HG03097 (cell line): ENCODE measurements at regions not wholly inside any gene's neighbourhood (a gene's known extent, or its start where the extent isn't known, plus 50 kb on each side); places are given as distances from the start of the nearest gene placed in this dataset.

ENCODE experiments used
- ATAC-seq: cut with Tn5 transposase; IDR thresholded peaks from one replicate; pipeline ENCODE4 v1.9.1; 2021; ENCODE audit not compliant: unreplicated experiment, low FRiP score

DNA sequence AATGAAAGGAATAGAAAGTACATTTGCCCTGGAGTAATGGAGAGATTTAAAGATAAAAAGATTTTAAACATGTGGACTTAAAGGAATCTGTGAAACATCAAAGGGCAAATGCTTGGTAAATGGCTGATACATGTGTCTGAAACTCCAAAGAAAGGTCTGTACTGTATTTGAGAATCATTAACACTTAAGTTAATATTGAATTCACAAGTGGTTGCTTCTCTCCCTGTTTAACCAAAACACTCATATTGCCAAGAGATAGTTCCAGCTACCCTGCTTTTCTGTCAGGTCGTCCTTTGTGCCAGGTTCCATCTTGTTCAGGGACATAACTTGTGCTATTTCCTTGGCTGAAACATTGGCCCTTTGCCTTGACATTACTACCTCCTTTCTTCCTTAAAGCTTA lies 171.3 kb upstream of the HS3ST5 start:
- no peak for ATAC-seq

DNA sequence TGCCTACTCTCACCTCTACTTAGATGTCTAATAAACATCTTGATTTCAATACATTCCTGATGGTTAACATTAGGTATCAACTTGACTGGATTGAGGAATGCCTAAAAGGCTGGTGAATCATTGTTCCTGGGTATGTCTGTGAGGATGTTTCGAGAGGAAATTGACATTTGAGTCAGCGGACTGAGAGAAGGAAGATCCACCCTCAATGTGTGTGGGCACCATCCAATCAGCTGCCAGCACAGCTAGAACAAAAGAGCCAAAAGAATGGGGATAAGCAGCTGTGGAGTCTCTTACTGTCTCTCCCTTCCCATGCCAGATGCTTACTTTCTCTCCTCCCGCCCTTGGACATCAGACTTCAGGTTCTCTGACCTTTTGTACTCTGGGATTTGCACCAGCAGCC lies 128.6 kb upstream of the HS3ST5 start:
- no peak for ATAC-seq

DNA sequence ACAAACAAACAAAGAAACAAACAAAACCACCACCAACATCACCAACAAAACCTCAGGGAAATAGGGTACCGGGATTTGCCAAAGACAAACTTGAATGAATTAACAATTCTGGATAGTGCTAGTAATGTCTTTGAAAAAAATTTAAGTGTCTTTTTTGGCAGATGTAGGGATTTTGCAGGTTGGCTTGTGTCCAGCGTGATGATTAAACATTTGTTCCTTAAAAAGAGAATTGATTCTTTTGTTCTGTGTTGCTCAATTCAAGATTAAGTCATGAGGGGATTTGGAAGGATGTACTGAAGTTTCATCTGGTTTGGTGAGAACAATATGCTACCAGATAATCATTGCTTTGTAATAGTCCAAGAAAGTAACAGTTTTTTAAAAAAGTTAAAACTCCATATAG lies 125.1 kb upstream of the HS3ST5 start:
- ATAC-seq: no peak

DNA sequence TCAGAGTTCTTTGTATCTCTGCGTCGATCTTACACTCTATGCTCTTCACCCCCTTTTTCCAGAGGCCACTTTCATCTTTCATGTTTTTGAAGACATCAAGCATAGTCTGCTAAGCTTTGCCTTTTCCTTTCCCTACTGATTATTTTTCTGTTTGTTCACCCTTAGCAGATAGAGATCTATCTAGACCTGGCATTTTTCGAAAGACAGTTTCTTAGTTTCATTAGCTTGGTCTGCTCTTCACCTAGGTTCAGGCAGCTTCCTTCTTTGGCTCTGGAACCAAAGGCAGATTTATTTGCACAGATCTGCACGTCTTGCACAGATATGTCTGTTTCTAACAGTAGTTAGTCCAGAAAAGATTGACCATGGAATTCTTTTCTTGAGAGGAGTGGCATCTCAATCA lies 122.7 kb upstream of the HS3ST5 start:
- no peak for ATAC-seq

DNA sequence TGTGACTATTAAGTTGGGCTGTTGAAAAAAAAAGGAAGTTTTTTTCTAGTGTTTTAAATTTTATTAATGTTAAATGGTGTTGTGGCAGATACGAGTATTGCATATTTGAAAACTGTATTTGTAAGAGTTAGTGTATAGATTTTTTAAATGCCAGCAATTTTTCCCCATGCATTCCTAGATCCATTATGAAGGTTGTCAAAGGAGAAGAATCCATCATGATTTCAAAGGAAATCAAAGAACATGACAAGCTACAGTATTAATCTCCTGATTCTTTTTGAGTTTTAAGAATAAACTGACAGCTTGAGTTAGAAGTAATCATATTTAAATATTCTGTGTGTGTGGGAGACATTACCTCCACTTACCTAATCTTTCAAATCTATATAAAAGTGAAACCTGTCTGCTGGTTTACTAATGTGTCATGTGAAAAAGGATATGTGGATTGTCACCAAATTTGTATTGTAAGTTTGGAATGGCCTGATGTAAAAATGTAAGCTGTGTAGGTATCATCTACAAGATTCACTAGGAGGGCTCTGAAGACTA lies 111.0 kb upstream of the HS3ST5 start:
- no peak for ATAC-seq

DNA sequence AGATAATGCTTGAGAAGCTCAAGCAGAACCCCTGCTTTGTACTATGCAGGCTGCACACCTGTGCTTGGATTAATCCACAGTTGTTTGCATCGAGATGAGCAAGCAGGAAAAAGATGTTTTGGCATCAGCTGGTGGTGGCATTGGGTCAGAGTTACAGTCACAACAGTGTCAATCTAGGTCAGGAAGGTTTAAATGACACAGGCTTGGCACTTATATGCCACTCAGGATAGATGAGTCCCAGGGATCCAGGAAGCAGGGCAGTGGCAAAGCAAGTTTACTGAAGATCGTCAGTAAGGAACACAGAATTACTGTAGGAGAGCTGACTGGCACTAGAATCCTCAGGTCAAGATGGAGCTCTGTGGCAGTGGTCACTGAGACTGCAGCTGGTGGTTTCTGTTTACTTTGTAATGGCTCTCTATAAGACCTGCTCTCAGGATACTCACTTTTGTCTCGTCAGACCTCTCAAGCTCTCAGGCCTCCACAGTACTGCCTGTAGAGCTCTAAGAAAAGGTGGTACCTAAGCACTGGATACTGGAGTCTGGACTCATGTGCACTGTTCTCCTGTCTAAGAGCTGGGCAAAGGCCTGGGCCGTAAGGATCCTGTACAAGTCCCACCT lies 110.1 kb upstream of the HS3ST5 start:
- no peak for ATAC-seq

DNA sequence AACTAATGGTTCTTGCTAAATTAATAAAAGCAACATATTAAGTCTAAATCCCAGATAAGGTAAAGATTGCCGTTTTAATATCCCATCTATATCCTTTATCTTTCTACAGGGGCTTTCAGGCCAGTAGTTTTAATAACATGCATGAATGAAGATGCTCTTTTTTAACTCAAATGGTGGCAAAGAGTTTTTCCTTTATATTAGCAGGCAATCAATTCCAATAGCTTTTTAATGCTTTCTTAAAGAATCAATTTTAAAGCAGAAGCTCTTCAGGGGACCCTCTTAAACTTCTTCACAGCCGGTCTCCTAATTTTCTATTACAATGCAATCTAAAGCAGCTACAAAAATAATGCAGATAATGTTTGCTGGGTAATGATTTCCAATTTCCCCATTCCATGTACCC lies 107.8 kb upstream of the HS3ST5 start:
- no peak for ATAC-seq

DNA sequence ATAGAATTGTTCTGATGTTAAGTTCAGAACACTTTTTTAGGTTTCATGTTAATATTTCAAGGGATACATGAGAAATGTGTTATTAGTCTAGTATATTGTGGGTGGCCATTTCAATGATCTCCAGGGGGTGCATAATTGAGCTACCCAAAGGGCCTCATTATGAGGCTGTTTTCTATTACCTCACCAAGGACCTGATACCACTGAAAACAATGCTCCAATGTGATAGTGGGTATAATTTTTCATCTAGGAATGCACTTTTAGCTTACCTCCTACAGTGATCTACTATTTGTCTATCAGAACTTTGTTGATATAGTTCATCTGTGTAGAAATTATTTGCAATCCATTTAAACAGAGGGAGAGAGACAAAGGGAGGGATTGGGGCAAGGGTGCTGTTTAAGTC lies 106.8 kb upstream of the HS3ST5 start:
- no peak for ATAC-seq

DNA sequence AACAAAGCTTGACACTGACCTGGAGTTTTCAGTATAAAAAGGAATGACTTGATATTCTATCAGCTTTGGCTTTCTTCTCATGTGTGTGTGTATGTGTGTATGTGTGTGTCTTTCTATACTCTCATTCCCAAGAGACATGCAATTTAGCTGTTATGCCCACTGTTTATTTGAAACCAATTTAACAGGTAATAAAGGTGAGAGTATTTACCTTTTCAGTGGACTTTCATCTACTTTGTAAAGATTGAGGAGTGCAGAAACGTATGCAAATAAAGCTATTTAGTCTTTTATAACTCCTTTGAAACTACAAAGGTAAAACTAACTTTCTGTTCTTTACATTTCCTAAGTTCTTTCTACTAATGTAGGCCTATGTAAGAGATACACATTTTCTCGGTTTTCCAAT lies 103.5 kb upstream of the HS3ST5 start:
- no peak for ATAC-seq

DNA sequence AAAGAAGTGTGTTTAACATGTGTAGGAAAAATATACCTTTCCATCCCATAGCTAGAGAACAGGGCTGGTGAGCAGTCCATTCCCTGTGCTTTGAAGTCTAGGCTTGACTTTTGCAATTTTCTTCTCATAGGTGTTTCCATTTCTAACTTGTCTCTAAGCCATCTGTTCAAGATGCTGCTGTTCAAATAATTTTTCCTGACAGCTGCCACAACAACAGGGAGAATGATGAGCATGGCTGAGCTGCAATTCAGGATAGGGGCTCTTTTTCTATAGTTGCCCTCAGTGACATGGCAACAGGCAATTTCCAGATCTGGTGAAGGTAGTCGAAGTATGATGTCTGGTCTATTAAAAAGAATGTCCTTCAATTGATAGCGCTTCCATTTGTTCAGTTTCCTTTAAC lies 103.0 kb upstream of the HS3ST5 start:
- ATAC-seq: no peak

DNA sequence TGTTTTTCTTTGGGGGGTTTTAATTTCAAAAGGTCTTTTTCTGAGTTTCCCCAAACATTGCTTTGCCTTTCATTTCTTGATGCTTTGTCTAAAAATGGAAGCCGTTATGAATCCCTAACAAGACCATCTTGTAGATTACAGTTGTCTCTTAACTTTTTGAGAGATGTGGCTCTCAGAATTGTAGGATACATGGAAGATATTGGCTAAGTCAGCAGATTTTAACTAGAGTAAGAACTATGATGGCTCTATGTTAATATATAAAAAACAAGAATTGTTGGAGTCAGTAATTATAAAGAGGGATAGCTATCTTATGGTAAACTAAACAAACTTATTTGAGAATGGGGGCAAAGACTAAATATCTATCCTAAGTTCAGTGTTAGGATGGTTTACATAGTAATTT lies 96.6 kb upstream of the HS3ST5 start:
- no peak for ATAC-seq

DNA sequence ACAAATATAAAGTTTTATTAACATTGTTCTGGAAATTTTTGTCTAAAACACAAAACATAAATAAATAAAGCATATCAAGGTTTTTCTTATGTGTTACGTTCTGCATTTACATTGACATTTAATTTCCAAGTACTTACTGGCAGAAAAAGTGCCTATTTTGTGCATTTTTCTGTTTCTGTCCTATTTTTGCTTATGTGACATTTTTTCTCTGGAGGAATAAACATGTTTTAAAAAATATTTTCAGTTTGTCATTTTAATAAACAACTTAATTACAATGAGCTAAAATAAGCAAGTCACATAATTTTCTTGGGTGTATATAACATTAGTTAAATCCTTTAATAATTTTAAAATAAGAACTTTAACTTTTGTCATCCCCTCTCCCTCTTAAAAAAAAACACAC lies 94.4 kb upstream of the HS3ST5 start:
- ATAC-seq: no peak

DNA sequence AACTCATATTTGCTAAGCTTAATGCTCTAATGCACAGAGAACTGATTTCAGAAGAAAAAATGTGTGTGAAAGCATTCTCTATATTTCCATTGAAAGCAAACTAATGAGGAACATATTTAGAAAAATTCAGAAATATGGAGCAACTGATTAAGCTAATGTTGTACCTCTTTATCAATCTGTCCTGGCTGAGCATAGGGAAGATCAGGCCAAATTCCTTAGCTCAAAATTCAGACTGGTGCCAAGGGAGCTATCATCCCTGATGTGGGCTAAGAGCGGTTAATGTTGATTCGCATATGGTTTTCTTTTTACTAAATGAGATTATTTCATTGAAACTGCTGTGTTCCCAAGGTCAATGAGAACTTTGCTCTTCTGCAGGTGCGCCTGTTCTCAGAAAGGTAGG lies 93.9 kb upstream of the HS3ST5 start:
- no peak for ATAC-seq

DNA sequence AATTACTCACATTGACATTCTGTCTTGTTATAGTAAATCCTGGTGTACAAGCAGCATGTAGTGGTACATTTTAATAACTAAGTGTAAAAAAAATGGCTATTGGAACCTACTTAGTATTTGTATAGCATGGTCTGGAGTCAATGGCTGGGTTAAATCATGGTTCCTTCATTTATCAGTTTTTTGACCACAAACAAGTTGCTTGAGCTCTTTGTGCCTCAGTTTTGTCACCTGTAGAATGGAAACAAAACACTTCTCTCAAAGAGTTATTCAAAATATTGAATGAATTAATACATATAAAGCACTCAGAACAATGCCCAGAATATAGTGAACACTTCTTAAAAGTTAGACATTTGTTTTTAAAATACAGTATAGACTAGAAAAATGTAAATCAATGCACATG lies 93.2 kb upstream of the HS3ST5 start:
- no peak for ATAC-seq

DNA sequence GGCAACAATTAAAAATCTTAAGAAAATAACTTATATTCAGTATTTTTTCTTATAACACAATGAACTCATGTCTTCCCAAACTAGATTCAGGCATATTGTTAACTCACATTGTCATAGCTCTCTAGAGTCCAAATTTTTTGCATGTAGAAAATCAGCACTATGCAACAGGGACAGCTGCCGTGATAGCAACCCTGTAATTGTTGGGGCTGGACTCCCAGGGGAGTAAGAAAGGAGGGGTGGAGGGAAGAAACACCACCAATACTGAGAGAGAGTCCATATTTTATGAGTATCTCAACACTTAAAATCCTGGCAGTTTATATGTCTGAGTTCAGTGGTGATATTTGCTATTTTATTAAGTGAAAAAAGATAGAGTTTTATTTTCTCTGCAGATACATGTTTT lies 89.6 kb upstream of the HS3ST5 start:
- ATAC-seq: no peak

DNA sequence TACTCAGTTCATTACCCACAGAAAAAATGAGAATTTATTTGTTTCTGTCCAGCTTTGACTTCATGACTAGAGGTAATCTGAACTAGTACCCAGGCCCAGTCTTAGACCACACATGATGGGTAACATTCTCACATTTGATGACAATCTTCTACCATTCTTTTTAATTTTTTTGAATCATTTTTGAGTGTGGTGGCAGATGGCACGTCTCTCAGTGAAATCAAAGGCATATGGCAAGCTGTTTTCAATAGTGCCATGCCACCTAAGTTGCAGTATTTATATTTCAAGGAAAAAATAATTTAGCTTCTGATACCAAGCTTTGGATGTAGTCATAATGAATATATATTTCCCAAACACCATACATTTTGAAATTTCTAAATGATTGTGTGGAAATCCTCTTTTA lies 88.8 kb upstream of the HS3ST5 start:
- ATAC-seq: no peak

DNA sequence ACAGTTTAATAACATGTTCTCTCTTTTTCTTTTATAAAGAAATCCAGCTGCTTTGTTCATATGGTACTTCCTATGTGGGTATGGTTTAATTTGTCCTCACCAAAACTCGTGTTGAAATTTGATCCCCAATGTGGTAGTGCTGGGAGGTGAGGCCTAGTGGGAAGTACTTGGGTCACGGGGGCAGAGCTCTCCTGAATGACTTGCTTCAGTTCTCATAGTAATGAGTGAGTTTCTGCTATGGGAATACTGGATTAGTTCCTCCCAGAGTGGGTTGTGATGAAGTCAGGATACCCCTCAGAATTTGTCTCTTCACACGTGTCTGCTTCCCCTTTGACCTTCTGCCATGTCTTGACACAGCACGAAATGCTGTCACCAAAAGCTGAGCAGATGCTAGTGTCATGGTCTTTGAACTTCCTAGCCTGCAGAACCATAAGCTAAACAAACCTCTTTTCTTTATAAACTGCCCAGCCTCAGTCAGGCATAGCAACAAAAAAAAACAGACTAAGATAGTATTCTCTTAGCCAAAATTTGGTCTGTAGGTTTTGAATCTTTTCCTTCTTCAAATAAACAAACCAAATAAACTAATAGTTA lies 87.8 kb upstream of the HS3ST5 start:
- ATAC-seq: no peak

DNA sequence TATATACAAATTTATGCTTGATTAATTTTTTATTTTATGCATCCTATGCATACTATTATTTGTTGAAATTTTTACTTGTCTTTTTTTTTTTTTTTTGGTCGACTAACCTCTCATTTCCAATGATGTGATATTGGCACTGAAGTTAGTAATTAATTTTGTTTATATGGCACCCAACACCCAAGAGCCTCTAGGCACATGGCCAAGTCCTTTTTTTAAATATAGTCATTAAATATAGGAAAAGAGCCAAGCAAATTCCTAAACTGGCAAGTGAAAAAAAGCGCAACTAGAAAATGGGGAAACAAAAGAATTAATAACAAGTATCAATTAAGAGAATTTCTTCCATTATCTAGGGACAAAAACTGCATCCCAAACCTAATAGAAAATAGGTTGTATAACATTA lies 85.5 kb upstream of the HS3ST5 start:
- no peak for ATAC-seq

DNA sequence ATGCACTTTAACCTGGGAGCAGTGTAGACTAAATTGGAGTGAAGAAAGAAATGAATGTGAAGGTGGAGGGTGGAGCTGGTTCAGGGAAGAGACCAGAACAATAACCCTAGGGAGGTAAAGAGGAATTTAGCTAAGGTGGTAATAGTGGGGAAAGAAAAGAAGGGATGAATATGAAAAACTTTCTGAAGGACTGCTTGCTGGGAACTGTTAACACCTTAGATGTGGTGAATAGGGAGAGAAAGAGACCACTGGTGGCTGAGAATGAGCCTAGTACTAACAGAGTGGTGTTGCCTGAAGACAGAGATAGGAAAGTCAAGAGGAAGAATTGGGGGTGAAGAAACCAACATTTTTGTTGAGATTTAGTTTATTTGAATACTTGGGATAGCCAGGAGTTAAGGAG lies 78.4 kb upstream of the HS3ST5 start:
- ATAC-seq: no peak

DNA sequence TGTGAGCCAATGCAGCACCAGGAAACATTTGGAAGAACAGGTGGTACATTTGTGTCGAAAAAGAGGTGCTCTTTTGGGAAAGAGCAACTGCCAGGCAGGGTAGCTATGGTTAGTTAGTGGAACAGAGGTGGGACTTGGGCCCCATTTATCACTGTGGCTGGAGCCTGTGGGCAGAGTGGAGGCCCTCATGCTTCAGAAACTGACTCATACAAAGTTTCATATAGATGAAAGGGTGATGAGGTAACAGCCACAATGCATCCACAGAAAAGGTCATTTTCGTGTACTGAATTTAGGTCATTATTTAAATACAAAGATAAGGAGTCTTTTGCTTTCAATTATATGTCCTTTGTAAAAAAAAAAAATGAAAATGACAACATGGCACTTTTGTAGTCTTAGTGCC lies 76.4 kb upstream of the HS3ST5 start:
- ATAC-seq: peak; percentile 96

DNA sequence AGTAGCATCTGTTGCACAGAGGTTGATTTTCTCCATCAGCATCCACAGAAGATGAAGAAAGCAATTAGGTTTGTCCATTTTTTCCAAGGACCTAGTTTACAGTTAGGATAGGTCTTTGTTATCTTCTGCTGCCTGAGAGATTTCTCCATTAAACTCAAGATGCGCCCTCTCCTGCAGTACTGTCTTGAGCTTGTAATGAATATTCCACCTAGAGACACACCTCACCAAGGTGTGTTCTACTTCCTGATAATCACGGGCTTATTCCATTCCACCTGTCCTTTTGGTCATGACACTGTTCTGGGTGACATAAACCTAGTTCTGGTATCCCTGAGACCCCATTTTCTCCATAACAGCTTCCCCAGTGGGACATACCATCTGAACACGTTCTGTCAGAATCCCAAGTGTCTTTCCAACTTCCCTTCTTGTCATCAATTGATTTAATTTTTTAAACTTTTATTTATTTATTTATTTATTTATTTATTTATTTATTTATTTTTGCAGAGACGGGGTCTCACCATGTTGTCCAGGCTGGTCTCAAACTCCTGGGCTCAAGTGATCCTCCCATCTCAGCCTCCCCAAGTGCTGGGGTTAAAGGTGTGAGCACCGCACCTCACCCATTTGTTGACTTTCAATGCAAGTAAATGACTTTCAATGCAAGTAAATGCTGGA lies 75.6 kb upstream of the HS3ST5 start:
- no peak for ATAC-seq

DNA sequence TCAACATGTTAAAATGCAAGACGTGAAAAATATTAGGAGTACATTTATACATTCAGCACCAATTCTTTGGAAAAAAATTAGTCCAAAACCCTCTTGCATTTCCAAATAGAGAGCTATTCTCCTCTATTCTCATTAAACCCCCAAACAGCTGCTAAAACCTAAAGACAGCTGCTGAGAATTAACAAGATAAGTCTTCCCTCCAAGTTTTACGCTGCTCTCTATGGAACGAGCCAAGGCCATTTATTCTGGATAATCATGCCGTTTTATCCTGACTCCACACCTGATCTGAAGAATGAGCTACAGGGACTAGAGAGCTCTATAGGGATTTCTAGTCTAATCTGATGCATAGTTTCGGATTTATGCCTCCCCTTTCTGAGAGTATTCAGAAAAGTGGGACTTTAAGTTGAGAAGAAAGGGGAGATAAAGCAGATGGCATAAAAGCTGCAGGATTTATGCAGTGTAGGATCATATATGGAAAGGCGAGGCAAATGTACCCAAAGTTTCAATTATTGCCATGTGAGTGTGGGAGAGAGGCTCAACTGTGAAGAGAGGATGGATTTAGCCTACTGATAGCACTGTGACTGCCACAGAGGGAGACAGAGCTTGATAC lies 64.7 kb upstream of the HS3ST5 start:
- ATAC-seq: no peak
